CD4-positive, alpha-beta T cell treated with Interleukin-6 at 100 ng/mL for 8 hours (primary cell): ENCODE measurements at regions not wholly inside any gene's neighbourhood (a gene's known extent, or its start where the extent isn't known, plus 50 kb on each side); places are given as distances from the start of the nearest gene placed in this dataset.
"Not testable (repeated sequence)": the region's sequence is repeated elsewhere in the genome, so short reads cannot be mapped to it uniquely, and the experiment has no call there.

ENCODE experiments used
- DNase-seq: peaks from one replicate; pipeline ENCODE4 v3.0.0-alpha.2; 2020; ENCODE audit warnings: mixed read lengths, low spot score

DNA sequence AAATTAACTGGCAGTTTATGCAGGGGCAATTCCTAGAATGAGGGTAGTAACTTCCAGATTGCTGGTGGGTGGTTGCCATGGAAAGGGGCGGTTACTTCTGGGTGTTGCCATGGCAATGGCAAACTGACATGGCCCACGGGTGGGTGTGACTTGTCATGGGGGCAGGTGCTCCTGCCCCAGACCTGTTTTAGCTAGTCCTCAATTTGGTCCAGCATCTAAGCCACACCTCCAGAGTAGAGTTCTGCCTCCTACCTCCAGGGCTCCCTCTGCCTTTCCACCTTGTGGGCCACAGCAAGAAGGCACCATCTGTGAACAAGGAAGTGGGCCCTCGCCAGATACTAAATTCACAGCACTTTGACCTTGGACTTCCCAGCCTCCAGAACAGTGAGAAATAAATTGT, 148.7 kb downstream of the TFCP2L1 start:
- no peak for DNase-seq

DNA sequence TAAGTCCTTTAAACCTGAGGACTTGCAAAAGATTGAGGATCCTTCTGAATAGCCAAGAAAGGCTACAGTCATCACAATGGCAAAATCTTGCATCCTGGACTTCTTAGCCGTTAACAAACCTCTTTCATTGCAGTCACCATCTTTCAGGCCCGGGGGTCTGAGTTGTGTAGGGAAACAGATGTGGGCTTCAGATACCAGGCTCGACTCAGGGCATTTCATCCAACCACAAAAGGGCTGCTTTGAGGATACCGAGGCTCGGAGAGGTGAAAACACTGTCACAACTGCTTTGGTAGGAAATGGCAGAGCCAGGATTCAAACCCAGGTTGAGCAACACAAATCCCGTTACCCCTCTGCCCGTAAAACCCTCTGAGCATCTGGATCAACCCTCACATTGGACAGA, 147.4 kb downstream of the TFCP2L1 start:
- DNase-seq = no peak

DNA sequence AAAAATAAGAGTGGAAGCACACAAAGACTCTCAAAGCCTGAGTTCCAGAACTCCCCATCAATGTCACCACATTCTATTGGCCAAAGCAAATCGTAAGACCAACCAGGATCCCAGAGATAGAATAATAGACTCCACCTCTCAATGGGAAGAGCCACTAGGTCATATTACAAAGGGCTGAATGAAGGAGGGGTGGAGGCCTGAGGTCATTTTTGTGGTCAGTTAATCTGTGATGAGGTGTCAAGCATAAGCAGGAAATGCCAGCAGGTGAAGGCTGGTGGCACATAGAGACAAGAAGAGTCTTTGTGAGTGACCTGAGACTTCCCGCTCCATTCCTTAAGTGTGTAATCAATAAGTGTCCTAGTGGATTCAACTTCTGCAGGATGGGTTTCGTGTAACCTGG, 144.3 kb downstream of the TFCP2L1 start:
- DNase-seq = no peak

DNA sequence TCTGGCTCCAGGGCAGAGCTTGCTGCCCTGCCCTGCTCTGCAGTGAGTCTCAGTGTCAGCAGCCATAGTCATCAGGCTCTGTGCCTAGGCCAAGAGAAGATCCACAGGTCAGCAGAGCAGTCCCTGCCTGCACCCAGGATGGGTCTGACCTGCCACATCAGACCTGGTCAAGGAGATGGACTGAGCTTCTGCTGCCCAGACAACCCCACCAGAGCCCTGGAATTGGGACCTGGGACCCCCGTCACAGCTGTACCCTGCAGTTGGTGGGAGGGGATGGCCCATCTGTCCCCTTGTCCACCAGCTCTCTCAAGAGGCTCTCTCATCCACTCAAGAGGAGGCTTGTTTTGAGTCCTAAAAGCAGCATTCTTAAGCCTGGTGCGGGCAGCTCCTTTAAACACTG, 142.6 kb downstream of the TFCP2L1 start:
- DNase-seq = no peak

DNA sequence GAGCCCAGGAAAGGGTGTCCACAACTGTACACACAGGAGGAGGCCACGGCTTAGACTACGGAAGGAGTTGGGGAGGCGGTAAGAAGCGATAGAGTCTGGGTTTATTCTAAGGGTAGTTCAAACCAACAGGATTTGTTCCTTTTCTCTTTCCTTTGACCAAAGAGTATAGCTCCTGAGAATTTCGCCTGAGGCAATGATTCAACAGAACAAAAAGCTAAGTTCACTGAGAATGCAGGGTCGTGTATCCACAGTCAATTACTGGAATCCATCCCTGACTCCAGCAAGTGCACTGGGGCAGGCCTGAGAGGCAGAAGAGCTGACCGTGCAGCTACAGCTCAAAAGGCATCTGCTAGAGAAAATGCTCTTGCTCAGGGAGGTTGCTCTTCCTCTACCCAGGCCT, 140.9 kb downstream of the TFCP2L1 start:
- DNase-seq = no peak

DNA sequence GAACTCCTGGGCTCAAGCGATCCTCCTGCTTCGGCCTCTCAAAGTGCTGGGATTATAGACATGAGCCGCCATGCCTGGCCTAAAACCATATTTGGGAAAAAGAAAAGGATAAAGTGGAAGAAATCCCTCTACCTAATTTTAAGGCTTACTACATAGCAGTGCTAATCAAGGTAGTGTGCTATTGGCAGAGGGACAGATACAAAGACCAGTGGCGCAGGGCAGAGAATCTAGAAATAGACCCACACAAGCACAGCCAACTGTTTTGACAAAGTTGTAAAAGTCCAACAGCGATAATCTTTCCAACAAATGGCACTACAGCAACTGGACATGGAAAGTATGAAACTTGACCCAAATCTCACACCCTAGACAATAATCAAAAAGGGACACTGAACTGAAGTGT, 138.4 kb downstream of the TFCP2L1 start:
- DNase-seq = no peak

DNA sequence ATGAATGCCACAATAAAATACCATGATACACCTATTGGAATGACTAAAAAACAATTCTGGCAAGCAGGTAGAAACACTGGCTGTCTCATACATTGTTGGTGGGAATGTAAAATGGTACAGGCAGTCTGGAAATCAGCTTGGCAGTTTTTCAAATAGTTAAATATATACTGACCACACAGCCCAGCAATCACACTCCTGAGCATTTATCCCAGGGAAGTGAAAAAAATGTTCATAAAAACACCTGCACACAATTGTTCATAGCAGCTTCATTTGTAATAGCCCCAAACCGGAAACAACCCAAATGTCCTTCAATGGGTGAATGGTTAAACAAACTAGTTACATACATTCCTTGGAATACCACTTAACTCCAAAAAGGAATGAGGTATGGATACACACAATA, 137.2 kb downstream of the TFCP2L1 start:
- DNase-seq = no peak

DNA sequence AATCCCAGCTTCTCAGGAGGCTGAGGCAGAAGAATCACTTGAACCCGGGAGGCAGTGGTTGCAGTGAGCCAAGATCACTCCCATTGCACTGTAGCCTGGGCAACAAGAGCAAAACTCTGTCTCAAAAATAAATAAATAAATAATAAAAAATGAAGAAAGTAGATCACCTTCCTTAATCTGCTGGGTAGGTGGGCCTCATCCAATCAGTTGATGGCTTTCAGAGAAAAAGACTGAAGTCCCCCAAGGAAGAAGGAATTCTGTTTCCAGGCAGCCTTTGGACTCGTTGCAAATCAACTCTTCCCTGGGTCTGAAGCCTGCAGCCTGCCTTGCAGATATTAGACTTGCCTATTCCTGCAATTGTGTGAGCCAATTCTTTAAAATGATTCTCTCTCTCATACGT, 136.5 kb downstream of the TFCP2L1 start:
- DNase-seq = no peak

DNA sequence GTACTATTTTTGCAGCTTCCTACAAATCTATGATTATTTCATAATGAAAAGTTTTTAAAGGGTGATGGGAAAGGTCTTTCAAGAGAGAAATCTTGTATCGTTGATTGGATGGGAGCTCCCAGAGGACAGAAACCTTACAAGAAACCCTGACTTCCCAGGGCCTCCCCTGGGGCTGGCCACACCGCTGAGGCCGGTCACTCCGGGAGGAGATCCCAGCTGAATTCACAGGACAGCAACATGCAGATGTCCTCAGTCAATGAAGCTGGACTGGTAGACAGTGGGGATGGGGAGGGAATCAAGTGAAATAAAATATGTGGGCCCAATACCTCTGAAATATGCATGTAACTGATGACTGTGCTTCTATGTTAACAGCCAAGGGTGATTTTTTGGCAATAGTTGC, 135.6 kb downstream of the TFCP2L1 start:
- no peak for DNase-seq

DNA sequence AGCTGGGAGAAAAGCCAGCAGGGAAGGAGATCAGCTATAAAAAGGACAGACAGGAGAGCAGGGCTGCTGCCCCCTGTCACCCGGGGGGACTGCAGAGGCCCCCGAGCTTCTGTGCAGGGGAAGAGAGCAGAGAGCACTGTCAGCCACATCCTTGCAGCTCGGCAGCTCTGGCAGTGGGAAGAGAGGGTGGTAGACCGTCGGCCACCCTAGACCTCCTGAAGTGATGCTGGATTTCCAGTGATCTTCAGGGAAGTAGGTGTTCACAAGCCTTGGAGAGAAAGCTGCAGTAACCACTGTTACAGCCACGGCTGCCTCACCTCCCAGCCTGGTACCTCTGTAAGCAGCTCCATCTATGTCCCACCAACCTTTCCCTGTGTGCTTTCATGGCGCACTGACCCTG, 134.9 kb downstream of the TFCP2L1 start:
- no peak for DNase-seq

DNA sequence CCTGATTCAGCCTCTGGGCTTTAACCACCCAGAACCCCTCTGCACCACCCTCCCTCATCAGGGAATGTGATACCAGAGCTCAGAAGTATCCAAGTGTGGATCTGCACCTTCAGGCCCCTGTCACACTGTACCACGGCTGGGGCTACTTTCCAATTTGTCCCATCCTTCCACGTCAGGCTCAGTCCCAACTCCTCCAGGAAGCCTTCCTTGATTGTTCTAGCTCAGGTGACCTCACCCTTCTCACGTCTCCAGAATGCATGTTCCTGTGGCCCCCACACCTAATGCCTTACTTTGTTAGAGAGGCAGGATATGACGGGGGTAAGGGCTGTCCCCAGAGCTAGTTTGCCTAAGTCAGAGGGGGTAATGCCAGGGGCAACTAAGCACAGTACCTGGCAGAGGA, 134.3 kb downstream of the TFCP2L1 start:
- no peak for DNase-seq

DNA sequence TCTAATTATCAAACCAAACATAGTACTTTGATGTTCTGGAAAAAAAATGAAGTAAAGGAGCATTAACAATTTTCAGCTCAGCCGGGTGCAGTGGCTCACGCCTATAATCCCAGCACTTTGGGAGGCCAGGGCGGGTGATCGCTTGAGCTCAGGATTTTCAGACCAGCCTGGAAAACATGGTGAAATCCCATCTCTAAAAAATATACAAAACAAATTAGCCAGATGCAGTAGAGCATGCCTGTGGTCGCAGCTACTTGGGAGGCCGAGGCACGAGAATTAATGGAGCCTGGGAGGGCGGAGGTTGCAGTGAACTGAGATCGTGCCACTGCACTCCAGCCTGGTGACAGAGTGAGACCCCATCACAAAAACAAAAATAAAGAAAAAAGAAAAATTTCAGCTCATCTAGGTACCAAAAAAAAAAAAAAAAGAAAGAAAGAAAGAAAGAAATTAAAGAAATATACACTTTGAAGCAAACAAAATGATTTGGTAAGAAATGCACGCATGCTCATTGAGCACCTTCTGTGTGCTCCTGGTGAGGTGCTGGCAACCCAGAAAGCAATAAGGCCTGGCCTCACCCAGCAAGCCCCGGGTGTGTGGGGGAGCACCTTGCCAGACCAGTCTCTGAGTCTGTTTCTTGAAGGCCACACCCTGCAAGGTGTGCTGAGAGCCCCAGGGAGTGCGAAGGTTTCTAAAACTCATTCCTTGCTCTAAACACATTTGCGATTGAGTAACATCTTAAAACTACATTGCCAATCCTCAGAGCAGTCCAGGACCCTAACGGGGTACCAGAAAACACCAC, 133.5 kb downstream of the TFCP2L1 start:
- no peak for DNase-seq

DNA sequence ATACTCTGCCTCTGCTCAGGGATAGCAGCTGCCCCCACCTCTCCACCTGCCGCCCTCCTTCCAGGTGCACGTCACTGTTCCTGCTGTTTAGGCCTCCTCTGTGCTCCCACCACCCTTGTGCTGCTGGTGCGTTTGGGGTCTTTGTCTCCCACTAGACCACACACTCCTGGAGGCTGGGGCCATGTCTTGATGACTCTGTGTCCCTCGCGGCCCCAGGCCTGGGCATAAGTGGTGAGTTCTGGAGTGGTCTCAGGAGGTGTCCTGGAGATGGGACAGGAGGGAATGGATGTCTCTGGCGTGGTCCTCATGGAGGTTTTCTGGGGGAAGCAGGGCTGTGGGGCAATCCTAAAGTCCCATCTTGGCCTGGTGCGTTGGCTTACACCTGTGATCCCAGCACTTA, 132.1 kb downstream of the TFCP2L1 start:
- no peak for DNase-seq

DNA sequence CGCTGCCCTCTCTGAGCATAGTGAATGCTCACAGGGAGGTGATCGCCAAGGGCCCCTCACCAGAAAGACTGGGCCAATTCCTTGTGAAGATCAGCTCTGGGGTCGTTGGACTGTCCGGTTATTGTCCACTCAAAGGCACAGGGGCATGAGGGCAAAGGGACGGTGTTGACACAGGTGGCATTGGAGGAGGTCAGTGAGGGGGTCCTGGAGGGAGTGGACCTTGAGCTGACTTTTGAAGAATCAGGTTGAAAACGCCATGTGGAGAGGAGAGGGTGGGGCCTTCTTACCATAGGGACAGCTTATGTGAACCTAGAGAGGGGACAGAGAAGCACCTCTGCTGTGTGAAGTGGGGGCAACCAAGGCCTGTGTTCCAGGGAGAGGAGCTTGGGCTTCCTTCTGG, 131.5 kb downstream of the TFCP2L1 start:
- DNase-seq = no peak

DNA sequence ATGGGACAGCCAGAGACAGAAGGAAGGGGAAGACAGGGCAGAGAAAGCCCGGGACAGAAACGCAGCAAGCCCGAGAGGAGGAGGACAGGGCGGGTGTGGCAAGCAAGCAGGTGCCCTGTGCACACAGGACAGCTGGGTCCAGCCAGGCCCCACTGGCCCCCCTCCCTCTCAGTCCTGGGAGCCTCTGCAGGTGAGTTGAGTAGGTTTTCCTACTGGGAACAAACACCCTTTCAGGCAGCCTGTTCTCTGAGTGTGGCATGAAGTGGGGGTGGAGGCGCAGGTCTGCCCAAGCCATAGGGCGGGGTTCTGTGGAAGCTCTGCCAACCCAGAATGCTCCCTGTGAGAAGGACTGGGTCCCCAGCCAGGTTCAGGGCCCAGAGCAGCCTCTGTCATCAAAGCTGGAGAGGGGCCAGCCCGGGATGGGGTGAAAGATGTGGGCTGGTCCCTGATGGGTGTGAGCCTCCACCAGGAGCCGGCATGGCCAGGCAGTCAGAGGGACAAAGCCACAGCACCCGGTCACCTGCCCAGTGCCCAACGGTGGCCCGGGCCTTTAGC, 129.4 kb downstream of the TFCP2L1 start:
- DNase-seq = no peak

DNA sequence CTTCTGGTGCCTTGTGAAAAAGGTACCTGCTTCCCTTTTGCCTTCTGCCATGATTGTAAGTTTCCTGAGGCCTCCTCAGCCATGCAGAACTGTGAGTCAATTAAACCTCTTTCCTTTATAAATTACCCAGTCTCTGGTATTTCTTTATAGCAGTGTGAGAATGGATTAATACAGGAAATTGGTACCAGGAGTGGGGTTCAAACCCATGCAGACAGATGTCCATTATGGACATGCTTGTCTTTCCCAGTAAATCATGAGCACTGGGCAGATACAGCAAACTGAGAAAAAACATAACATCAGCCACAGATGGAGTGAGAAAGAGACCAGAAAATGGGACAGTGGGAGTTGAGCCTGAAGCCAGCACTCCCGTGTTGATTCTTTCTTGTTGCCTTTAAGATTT, 127.5 kb downstream of the TFCP2L1 start:
- not testable (repeated sequence) for DNase-seq

DNA sequence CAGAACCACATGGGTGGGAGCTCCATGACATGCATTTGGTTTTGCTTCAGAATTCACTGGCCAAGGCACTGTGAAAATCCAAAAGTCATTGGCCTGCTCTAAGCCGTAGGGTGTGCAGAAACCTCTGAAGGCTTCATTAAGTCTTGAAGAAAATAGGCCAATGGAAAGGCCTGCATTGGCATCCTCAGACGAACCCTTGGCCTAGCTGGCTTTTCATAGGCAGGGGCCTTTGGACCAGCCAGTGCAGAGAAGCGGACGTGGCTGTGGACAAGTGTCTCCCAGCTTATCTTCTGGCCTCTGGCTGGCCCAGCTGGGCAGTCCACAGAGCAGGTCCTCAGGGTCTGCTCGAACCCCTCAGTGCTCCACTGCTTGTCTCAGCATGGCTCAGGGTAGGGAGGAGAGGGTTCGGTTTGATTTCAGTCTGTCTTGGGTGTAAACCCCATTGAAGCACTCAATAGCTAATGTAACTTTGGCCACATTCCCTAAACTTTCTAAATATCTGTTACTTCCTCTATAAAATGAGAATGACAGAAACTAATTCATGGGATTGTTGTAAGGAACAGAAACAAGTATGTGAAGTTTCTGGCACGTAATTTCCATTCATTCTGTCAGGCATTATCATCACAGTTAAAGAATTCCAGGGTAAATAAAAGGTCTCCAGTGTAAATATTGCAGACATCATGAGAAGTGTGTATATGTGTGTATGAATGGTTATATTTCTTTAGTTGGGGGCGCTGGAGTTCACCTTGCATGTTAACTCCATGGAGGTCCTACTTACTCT, 125.5 kb downstream of the TFCP2L1 start:
- no peak for DNase-seq

DNA sequence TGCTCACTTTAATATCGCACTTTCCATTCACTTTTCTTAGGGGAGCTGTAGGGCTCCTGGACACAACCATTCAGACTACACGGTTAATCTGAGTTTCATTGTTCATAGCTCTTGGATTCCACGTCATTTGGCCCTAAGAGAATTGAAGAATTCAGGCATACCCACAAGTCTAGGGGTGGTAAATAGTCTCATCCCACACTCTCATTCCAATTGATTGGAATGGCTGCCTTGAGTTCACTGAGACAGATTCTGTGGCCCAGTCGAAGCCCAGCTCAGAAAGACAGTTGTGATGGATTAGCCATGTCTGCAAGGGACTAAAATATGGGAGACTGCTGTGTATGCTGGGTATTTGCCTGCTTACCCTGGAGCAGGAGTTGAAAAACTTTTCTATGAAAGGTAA, 124.6 kb downstream of the TFCP2L1 start:
- DNase-seq = no peak

DNA sequence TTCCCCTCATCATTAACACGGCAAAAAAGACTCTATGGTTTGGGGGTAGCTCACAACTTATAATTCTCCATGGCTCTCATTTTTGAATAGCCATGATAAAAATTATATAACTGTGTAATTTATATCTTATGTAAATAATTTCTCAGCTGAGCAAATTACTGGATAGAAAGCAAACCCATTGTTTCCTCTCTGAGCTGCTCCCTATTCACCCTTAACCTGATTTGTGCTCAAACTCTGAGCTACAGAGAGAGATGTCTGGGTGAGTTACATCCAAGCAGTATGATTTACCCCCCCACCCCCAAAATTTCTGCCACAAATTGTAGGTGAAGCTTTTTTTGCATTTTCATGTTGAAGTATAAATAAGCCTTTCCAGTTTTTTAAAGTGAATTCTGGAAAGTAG, 123.7 kb downstream of the TFCP2L1 start:
- DNase-seq = no peak

DNA sequence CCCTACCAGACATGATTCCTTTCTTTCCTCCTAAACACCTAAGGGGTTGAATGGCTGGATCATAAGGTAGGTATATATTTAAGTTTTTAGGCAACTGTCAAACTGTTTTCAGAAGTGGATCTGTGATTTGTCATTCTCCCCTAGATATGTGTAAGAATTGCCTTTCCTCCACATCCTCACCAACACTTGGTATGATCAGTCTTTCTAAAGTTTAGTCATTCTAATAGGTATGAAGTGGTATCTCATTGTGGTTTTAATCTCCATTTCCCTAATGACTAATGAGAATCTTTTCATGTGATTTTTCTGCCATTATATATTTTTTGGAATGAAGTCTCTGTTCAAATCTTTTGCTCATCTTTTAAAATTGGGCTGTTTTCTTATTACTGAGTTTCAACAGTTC, 122.1 kb downstream of the TFCP2L1 start:
- DNase-seq = no peak

DNA sequence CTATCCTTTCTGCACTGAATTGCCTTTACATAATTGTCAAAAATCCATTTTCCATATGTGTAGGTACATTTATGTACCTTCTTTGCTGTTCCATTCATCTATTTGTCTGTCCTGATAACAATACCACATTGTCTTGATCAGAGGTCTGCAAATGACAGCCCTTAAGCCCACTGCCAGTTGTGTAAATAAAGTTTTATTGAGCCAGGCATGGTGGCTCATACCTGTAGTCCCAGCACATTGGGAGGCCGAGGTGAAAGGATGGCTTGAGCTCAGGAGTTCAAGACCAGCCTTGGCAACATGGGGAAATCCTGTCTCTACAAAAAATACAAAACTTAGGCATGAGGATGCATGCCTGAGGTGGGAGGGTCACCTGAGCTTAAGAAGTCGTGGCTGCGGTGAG, 121.0 kb downstream of the TFCP2L1 start:
- DNase-seq = no peak

DNA sequence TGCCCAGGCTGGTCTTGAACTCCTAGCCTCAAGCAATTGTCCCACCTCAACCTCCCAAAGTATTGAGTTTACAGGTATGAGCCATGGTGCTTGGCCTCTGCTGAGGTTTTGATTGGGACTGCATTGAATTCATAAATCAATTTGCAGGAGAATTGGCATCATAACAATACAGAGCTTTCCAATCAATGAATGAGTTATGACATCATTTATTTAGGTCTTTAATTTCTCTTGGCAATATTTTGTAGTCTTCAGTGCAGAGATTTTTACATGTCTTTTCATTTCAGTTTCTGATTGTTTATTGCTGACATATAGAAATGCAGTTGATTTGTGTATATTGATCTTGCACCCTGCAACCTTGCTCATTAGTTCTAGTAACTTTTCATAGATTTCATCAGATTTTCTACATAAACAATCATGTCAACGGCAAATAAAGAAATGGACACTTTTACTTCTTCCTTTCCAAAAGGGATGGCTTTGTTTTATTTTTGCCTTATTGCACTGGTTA, 119.9 kb downstream of the TFCP2L1 start:
- no peak for DNase-seq
